ENCODE measurements at regions not wholly inside any gene's neighbourhood (a gene's known extent, or its start where the extent isn't known, plus 50 kb on each side); places are given as distances from the start of the nearest gene placed in this dataset.

DNA sequence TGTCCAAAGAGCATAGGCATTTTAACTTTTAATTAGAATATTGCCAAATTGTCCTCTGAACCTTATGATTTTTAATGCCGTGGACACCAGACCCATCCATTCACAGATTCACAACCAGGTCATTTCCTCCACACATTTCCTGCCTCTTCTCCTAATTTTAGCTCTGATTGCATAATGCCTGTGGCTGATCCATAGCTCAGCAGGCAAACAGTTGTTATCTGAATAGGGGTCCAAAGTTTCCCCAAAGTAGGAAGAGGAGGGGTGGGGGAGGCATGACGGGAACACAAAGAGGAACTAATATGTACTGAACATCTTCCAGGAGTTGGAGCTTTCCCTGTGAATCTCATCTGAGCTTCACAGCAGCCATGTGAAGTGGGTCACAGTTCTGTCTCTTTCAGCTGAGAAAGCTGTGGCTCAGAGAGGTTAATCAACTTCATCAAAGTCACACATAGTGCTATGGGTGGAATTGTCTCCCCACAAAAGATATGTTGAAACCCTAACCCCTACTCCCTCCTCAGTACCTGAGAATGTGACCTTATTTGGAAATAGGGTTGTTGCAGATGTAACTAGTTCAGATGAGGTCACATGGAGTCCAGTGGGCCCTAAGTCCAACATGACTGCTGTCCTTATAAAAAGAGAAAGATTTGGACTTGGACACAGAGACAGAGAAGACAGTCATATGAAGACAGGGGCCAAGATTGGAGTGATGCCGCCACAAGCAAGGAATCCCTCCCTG lies 106.7 kb upstream of the AGBL1 start:
- H3K27me3 ChIP-seq (ENCODE audit: low read depth), result peaks cover 11% of the 10 kb centered on the region
- H3K9me3 ChIP-seq (replicated peaks), result peaks cover 11% of the 10 kb centered on the region
- H3K36me3 ChIP-seq, result no peaks in the 10 kb centered on the region
- intact Hi-C loops (cut with micrococcal nuclease), result no loop called here
- no peak overlapping the region for H3K4me3 ChIP-seq
- H3K4me1 ChIP-seq, result no peaks in the 10 kb centered on the region
- DNase-seq, result no peak
- no peak overlapping the region for H3K27ac ChIP-seq (replicated peaks)
- TF ChIP-seq, protein P1, sequence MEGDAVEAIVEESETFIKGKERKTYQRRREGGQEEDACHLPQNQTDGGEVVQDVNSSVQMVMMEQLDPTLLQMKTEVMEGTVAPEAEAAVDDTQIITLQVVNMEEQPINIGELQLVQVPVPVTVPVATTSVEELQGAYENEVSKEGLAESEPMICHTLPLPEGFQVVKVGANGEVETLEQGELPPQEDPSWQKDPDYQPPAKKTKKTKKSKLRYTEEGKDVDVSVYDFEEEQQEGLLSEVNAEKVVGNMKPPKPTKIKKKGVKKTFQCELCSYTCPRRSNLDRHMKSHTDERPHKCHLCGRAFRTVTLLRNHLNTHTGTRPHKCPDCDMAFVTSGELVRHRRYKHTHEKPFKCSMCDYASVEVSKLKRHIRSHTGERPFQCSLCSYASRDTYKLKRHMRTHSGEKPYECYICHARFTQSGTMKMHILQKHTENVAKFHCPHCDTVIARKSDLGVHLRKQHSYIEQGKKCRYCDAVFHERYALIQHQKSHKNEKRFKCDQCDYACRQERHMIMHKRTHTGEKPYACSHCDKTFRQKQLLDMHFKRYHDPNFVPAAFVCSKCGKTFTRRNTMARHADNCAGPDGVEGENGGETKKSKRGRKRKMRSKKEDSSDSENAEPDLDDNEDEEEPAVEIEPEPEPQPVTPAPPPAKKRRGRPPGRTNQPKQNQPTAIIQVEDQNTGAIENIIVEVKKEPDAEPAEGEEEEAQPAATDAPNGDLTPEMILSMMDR (IDR thresholded peaks at IDR 0.05; ENCODE audit: borderline replicate concordance), result no peak

DNA sequence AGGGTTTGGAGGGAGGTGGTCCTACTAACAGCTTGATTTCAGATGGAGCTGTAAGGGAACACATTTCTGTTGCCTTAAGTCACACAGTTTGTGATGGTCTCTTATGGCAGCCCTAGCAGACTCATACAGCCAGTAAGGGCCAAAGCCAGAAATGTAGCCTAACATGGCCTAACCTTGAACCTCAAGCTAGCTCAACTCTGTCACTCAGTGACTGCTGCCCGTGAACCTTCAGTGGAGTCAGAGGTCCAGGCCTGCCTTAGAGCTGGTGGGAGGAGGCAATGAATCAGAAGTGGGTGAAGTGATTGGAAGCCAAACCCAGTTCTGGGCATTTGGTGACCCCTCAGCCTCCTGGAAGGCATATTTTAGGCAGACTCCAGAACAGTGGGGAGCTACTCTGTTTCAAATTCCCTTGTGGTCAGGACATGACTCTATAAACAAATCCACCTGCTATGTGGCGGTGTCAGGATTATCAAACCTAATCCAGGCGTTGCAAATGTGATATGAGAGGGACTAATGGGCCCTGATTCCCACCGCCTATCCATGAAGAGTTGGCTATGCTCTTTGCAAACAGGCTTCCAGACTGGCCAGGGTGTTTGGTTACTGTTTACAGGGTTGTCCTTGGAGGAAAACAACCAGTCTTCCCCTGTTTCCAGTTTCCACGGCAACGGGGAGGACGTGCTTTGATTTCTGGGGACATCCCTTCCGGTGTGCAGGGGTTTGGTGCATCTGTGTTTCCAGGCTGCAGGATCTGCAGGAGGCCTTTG lies 105.9 kb upstream of the AGBL1 start:
- peaks cover 11% of the 10 kb centered on the region for H3K9me3 ChIP-seq (replicated peaks)
- TF ChIP-seq, protein P1 (IDR thresholded peaks at IDR 0.05; ENCODE audit: borderline replicate concordance), result no peak
- intact Hi-C loops (cut with micrococcal nuclease), result no loop called here
- H3K27me3 ChIP-seq (ENCODE audit: low read depth), result peaks cover 19% of the 10 kb centered on the region
- no peak overlapping the region for H3K27ac ChIP-seq (replicated peaks)
- no peak overlapping the region for H3K4me3 ChIP-seq
- DNase-seq, result no peak
- H3K4me1 ChIP-seq, result no peaks in the 10 kb centered on the region
- no peaks in the 10 kb centered on the region for H3K36me3 ChIP-seq

DNA sequence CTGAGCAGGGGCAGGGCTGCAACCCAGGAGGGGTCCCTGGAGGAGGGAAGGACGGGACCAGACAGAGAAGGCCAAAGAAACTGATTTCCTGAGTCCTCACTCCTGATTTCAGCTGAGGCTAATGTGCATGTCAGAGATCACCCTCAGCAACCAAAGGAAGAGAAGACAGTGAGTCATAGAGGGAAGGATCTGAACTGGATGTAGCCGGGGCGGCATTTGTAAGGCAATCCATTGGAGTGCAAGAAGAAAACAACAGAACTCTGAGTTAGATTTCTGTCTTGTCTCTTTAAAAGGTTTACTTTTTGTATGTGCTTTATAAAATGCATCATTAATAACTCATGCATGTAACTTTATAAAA lies 105.3 kb upstream of the AGBL1 start:
- intact Hi-C loops (cut with micrococcal nuclease), result no loop called here
- no peaks in the 10 kb centered on the region for H3K36me3 ChIP-seq
- no peak overlapping the region for H3K27ac ChIP-seq (replicated peaks)
- H3K27me3 ChIP-seq (ENCODE audit: low read depth), result peaks cover 25% of the 10 kb centered on the region
- TF ChIP-seq, protein P1 (IDR thresholded peaks at IDR 0.05; ENCODE audit: borderline replicate concordance), result no peak
- H3K4me3 ChIP-seq, result no peak overlapping the region
- peaks cover 11% of the 10 kb centered on the region for H3K9me3 ChIP-seq (replicated peaks)
- H3K4me1 ChIP-seq, result no peaks in the 10 kb centered on the region
- DNase-seq, result no peak

DNA sequence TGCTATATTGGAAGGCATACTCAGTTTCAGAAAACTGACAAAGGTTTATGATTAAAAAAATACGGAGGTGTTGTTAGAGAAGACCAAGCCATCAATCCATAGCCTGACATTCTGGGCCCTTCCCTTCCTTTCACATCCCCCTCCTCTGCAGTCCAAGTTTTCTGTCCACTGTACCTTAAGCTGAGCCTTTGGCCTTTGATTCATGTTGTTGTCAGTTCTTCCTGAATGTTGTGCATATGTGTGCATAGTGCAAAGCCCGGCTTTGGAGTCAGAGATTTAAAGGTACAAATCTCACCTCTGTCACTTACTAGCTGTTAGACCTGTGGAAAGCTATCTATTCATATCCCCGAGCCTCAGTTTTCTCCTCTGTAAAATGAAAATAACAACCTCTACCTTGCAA lies 104.9 kb upstream of the AGBL1 start:
- Histone ChIP-seq H3K36me3 (no peaks in the 10 kb centered on the region), H3K27me3 (ENCODE audit: low read depth) (peaks cover 28% of the 10 kb centered on the region), H3K4me3 (no peak overlapping the region), H3K9me3 (replicated peaks) (peaks cover 11% of the 10 kb centered on the region), H3K27ac (replicated peaks) (no peak overlapping the region), H3K4me1 (no peaks in the 10 kb centered on the region)
- intact Hi-C loops (cut with micrococcal nuclease), result no loop called here
- no peak for DNase-seq
- TF ChIP-seq, protein P1 (IDR thresholded peaks at IDR 0.05; ENCODE audit: borderline replicate concordance), result no peak

DNA sequence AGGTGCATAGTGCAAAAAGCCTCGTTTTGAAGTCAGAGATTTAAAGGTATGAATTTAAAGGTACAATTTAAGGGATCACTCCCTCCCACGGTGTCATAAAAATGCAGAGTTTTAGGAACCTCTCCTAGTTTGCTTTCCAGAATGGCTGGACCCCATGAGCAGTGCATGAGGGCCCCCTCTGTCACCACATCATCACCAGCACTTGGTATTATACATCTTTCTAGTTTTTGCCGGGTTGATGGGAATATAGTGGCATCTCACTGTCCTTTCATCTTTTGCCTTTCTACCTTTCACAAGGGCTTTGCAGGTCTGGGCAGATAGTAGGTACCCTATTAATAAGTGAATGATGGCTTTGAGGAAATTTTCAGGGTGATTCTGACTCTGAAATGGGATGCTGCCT lies 103.6 kb upstream of the AGBL1 start:
- DNase-seq, result no peak
- TF ChIP-seq, protein P1 (IDR thresholded peaks at IDR 0.05; ENCODE audit: borderline replicate concordance), result no peak
- Histone ChIP-seq H3K27ac (replicated peaks) (no peak overlapping the region), H3K9me3 (replicated peaks) (peaks cover 11% of the 10 kb centered on the region), H3K4me3 (no peak overlapping the region), H3K4me1 (no peaks in the 10 kb centered on the region), H3K27me3 (ENCODE audit: low read depth) (peaks cover 37% of the 10 kb centered on the region), H3K36me3 (no peaks in the 10 kb centered on the region)
- intact Hi-C loops (cut with micrococcal nuclease), result no loop called here
